HFFc6 (cell line): ENCODE measurements at regions not wholly inside any gene's neighbourhood (a gene's known extent, or its start where the extent isn't known, plus 50 kb on each side); places are given as distances from the start of the nearest gene placed in this dataset.

ENCODE experiments used
- DNase-seq: peaks from one replicate; pipeline ENCODE4 v3.0.0-alpha.2; 2018
- H3K27ac Mint-ChIP-seq: 2 replicates; pipeline ENCODE4 v1.8.0; 2020; ENCODE audit warnings: mild to moderate bottlenecking, mixed read lengths
- H3K27me3 Mint-ChIP-seq: 2 replicates; pipeline ENCODE4 v1.8.0; 2021; ENCODE audit warnings: mild to moderate bottlenecking, moderate library complexity, mixed read lengths; ENCODE audit not compliant: insufficient read depth
- H3K36me3 Mint-ChIP-seq: 2 replicates; pipeline ENCODE4 v1.8.0; 2021; ENCODE audit warnings: low read depth, mixed read lengths
- H3K4me1 Mint-ChIP-seq: 2 replicates; pipeline ENCODE4 v1.8.0; 2020; ENCODE audit warnings: low read depth, mixed read lengths
- H3K4me3 Mint-ChIP-seq: 2 replicates; pipeline ENCODE4 v1.8.0; 2020; ENCODE audit warnings: mild to moderate bottlenecking, moderate library complexity, mixed read lengths
- H3K9me3 Mint-ChIP-seq: 2 replicates; pipeline ENCODE4 v1.8.0; 2020; ENCODE audit warnings: mild to moderate bottlenecking, mixed read lengths
- CTCF ChIP-seq: fragments of 200-600 bp; sonication (generic); IDR thresholded peaks from 2 replicates; pipeline ENCODE4 v1.5.0; 2021; ENCODE audit warnings: antibody characterized with exemption, mild to moderate bottlenecking

- no peak overlapping the region for H3K27ac Mint-ChIP-seq
- H3K4me1 Mint-ChIP-seq = no peaks in the 10 kb centered on the region
- no peak overlapping the region for H3K4me3 Mint-ChIP-seq
- no peaks in the 10 kb centered on the region for H3K36me3 Mint-ChIP-seq
- H3K9me3 Mint-ChIP-seq = peaks cover 3% of the 10 kb centered on the region
- no peak for TF ChIP-seq CTCF
- DNase-seq = no peak
- H3K27me3 Mint-ChIP-seq = peaks cover 1% of the 10 kb centered on the region; the same call in 1 of the 2 replicates
Measured at GRCh38 chr4:127419431-127419830, 213.3 kb upstream of the INTU start.

GRCh38 chr4:127421437-127421836, 211.3 kb upstream of the INTU start:
- no peak for TF ChIP-seq CTCF
- Mint-ChIP-seq H3K9me3 (peaks cover 13% of the 10 kb centered on the region), H3K4me1 (no peaks in the 10 kb centered on the region), H3K27ac (no peak overlapping the region), H3K27me3 (peaks cover 1% of the 10 kb centered on the region; the same call in 1 of the 2 replicates), H3K4me3 (no peak overlapping the region), H3K36me3 (no peaks in the 10 kb centered on the region)
- no peak for DNase-seq

- Mint-ChIP-seq H3K9me3 (peaks cover 13% of the 10 kb centered on the region), H3K4me1 (no peaks in the 10 kb centered on the region), H3K27me3 (no peaks in the 10 kb centered on the region), H3K36me3 (no peaks in the 10 kb centered on the region), H3K27ac (no peak overlapping the region), H3K4me3 (no peak overlapping the region)
- no peak for TF ChIP-seq CTCF
- DNase-seq = no peak
Measured at GRCh38 chr4:127425202-127425845, 207.4 kb upstream of the INTU start.

GRCh38 chr4:127425851-127426250, 206.9 kb upstream of the INTU start:
- DNase-seq = no peak
- no peaks in the 10 kb centered on the region for H3K27me3 Mint-ChIP-seq
- no peak overlapping the region for H3K27ac Mint-ChIP-seq
- H3K9me3 Mint-ChIP-seq = peaks cover 13% of the 10 kb centered on the region
- no peaks in the 10 kb centered on the region for H3K36me3 Mint-ChIP-seq
- no peaks in the 10 kb centered on the region for H3K4me1 Mint-ChIP-seq
- TF ChIP-seq CTCF = no peak
- H3K4me3 Mint-ChIP-seq = no peak overlapping the region

- H3K27me3 Mint-ChIP-seq = peaks cover 2% of the 10 kb centered on the region
- no peak overlapping the region for H3K4me3 Mint-ChIP-seq
- peaks cover 8% of the 10 kb centered on the region for H3K9me3 Mint-ChIP-seq
- H3K36me3 Mint-ChIP-seq = no peaks in the 10 kb centered on the region
- no peak overlapping the region for H3K27ac Mint-ChIP-seq
- TF ChIP-seq CTCF = no peak
- H3K4me1 Mint-ChIP-seq = no peaks in the 10 kb centered on the region
- DNase-seq = no peak
Measured at GRCh38 chr4:127441571-127441970, 191.2 kb upstream of the INTU start.

GRCh38 chr4:127445471-127445870, 187.3 kb upstream of the INTU start:
- Mint-ChIP-seq H3K4me1 (no peaks in the 10 kb centered on the region), H3K27me3 (no peaks in the 10 kb centered on the region; the same call in none of the 2 replicates), H3K4me3 (no peak overlapping the region), H3K27ac (no peak overlapping the region), H3K36me3 (no peaks in the 10 kb centered on the region), H3K9me3 (0 out of 2 replicates have a peak, but pooled peaks cover 3% of the 10 kb centered on the region)
- no peak for DNase-seq
- TF ChIP-seq CTCF = no peak
